MG63 (cell line): ENCODE measurements at regions not wholly inside any gene's neighbourhood (a gene's known extent, or its start where the extent isn't known, plus 50 kb on each side); places are given as distances from the start of the nearest gene placed in this dataset.

Experiments used
- DNase-seq: peaks from one replicate; pipeline ENCODE4 v3.0.0-alpha.2; 2020
- H3K27me3 ChIP-seq: fragments of 250-450 bp; sonication (Bioruptor Pico); 2 replicates; pipeline ENCODE4 v1.5.1; 2020; ENCODE audit warnings: mild to moderate bottlenecking, moderate library complexity
- H3K36me3 ChIP-seq: fragments of 250-450 bp; sonication (Bioruptor Pico); 2 replicates; pipeline ENCODE4 v1.5.1; 2020; ENCODE audit warnings: mild to moderate bottlenecking, moderate library complexity
- H3K4me3 ChIP-seq: fragments of 250-450 bp; sonication (Bioruptor Pico); 2 replicates; pipeline ENCODE4 v1.5.1; 2020; ENCODE audit warnings: mild to moderate bottlenecking, moderate library complexity
- H3K9me3 ChIP-seq: fragments of 250-450 bp; sonication (Bioruptor Pico); 2 replicates; pipeline ENCODE4 v1.5.1; 2020; ENCODE audit warnings: mild to moderate bottlenecking, moderate library complexity

- H3K4me3 ChIP-seq = no peak overlapping the region
- no peaks in the 10 kb centered on the region for H3K9me3 ChIP-seq
- no peaks in the 10 kb centered on the region for H3K27me3 ChIP-seq
- no peak for DNase-seq
- no peaks in the 10 kb centered on the region for H3K36me3 ChIP-seq
Measured at GRCh38 chr5:2017540-2018389, 135.0 kb upstream of the IRX4 start.

GRCh38 chr5:2015961-2016360 lies 133.2 kb upstream of the IRX4 start:
- Histone ChIP-seq H3K9me3 (no peaks in the 10 kb centered on the region), H3K27me3 (no peaks in the 10 kb centered on the region), H3K36me3 (no peaks in the 10 kb centered on the region), H3K4me3 (no peak overlapping the region)
- no peak for DNase-seq

GRCh38 chr5:2015124-2015848 lies 132.6 kb upstream of the IRX4 start:
- no peaks in the 10 kb centered on the region for H3K36me3 ChIP-seq
- DNase-seq = no peak
- no peak overlapping the region for H3K4me3 ChIP-seq
- no peaks in the 10 kb centered on the region for H3K27me3 ChIP-seq
- H3K9me3 ChIP-seq = no peaks in the 10 kb centered on the region

GRCh38 chr5:2014058-2014610 lies 131.4 kb upstream of the IRX4 start:
- Histone ChIP-seq H3K4me3 (no peak overlapping the region), H3K27me3 (no peaks in the 10 kb centered on the region), H3K9me3 (no peaks in the 10 kb centered on the region), H3K36me3 (no peaks in the 10 kb centered on the region)
- DNase-seq = no peak

GRCh38 chr5:2013301-2014057 lies 130.8 kb upstream of the IRX4 start:
- Histone ChIP-seq H3K9me3 (no peaks in the 10 kb centered on the region), H3K27me3 (no peaks in the 10 kb centered on the region), H3K4me3 (no peak overlapping the region), H3K36me3 (no peaks in the 10 kb centered on the region)
- DNase-seq = no peak

- no peaks in the 10 kb centered on the region for H3K27me3 ChIP-seq
- no peaks in the 10 kb centered on the region for H3K9me3 ChIP-seq
- no peak overlapping the region for H3K4me3 ChIP-seq
- H3K36me3 ChIP-seq = no peaks in the 10 kb centered on the region
- DNase-seq = no peak
Measured at GRCh38 chr5:2012885-2013284, 130.2 kb upstream of the IRX4 start.

GRCh38 chr5:2011481-2012411 lies 129.0 kb upstream of the IRX4 start:
- H3K27me3 ChIP-seq = no peaks in the 10 kb centered on the region
- no peak for DNase-seq
- H3K9me3 ChIP-seq = no peaks in the 10 kb centered on the region
- H3K36me3 ChIP-seq = no peaks in the 10 kb centered on the region
- H3K4me3 ChIP-seq = no peak overlapping the region

- H3K4me3 ChIP-seq = no peak overlapping the region
- no peaks in the 10 kb centered on the region for H3K27me3 ChIP-seq
- H3K36me3 ChIP-seq = no peaks in the 10 kb centered on the region
- DNase-seq = no peak
- H3K9me3 ChIP-seq = no peaks in the 10 kb centered on the region
Measured at GRCh38 chr5:2010940-2011339, 128.2 kb upstream of the IRX4 start.

- Histone ChIP-seq H3K9me3 (no peaks in the 10 kb centered on the region), H3K27me3 (no peaks in the 10 kb centered on the region), H3K36me3 (no peaks in the 10 kb centered on the region), H3K4me3 (no peak overlapping the region)
- DNase-seq = no peak
Measured at GRCh38 chr5:2009986-2010914, 127.5 kb upstream of the IRX4 start.

- no peaks in the 10 kb centered on the region for H3K27me3 ChIP-seq
- DNase-seq = no peak
Measured at GRCh38 chr5:2008851-2009629, 126.3 kb upstream of the IRX4 start.

GRCh38 chr5:2007878-2008501 lies 125.3 kb upstream of the IRX4 start:
- DNase-seq = peak; percentile 91
- peaks cover 6% of the 10 kb centered on the region; the same call in 1 of the 2 replicates for H3K27me3 ChIP-seq
- H3K36me3 ChIP-seq = no peaks in the 10 kb centered on the region
- H3K9me3 ChIP-seq = no peaks in the 10 kb centered on the region
- H3K4me3 ChIP-seq = peak overlapping the region; percentile 3; the same call in 1 of the 2 replicates

More at GRCh38 chr5:2008851-2009629, 126.3 kb upstream of the IRX4 start:
- Histone ChIP-seq H3K9me3 (no peaks in the 10 kb centered on the region), H3K4me3 (no peak overlapping the region), H3K36me3 (no peaks in the 10 kb centered on the region)

GRCh38 chr5:2007496-2007877 lies 124.8 kb upstream of the IRX4 start:
- DNase-seq = no peak
- Histone ChIP-seq H3K4me3 (0 out of 2 replicates have a peak overlapping the region, but pooled peaks have one; percentile 3), H3K9me3 (no peaks in the 10 kb centered on the region), H3K36me3 (no peaks in the 10 kb centered on the region), H3K27me3 (peaks cover 7% of the 10 kb centered on the region; the same call in 1 of the 2 replicates)

- Histone ChIP-seq H3K9me3 (no peaks in the 10 kb centered on the region), H3K36me3 (no peaks in the 10 kb centered on the region), H3K27me3 (peaks cover 11% of the 10 kb centered on the region), H3K4me3 (no peak overlapping the region)
- DNase-seq = no peak
Measured at GRCh38 chr5:2006971-2007291, 124.2 kb upstream of the IRX4 start.
